OCI-LY7 (cell line): ENCODE measurements at regions not wholly inside any gene's neighbourhood (a gene's known extent, or its start where the extent isn't known, plus 50 kb on each side); places are given as distances from the start of the nearest gene placed in this dataset.

Experiments used
- EZH2phosphoT487 ChIP-seq: fragments of 200-600 bp; sonication (generic); IDR thresholded peaks from 2 replicates; pipeline ENCODE4 v1.6.1; 2018; ENCODE audit warnings: low read depth, borderline replicate concordance, mild to moderate bottlenecking, mixed run types, antibody characterized with exemption, low read length, moderate library complexity, mixed read lengths
- TF ChIP-seq, protein P1 (sequence below): fragments of 200-600 bp; sonication (generic); conservative IDR thresholded peaks from 2 replicates; pipeline ENCODE4 v1.5.1; 2014; ENCODE audit warnings: mild to moderate bottlenecking, antibody characterized with exemption, low read length, moderate library complexity, mixed read lengths

DNA sequence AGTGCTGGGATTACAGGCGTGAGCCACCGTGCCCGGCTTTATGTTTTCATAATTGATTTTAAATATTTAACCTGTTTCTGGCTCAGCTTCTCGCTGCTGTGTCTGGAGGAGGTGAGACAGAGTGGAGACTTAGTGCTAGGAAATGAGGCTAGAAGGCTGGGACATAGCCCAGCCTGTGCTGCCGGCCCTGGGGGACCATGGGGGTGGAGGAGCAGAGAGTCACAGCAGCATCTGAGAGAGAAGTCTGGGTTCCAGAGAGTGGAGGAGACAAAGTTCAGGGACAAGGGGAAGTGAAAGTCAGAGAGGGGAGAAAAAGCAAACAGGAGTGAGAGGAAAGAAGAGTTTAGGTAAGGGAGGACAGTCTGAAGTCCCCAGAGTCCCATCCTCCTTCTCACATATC lies 71.9 kb downstream of the LHX9 start:
- TF ChIP-seq, protein P1, sequence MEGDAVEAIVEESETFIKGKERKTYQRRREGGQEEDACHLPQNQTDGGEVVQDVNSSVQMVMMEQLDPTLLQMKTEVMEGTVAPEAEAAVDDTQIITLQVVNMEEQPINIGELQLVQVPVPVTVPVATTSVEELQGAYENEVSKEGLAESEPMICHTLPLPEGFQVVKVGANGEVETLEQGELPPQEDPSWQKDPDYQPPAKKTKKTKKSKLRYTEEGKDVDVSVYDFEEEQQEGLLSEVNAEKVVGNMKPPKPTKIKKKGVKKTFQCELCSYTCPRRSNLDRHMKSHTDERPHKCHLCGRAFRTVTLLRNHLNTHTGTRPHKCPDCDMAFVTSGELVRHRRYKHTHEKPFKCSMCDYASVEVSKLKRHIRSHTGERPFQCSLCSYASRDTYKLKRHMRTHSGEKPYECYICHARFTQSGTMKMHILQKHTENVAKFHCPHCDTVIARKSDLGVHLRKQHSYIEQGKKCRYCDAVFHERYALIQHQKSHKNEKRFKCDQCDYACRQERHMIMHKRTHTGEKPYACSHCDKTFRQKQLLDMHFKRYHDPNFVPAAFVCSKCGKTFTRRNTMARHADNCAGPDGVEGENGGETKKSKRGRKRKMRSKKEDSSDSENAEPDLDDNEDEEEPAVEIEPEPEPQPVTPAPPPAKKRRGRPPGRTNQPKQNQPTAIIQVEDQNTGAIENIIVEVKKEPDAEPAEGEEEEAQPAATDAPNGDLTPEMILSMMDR = no peak
- TF ChIP-seq EZH2phosphoT487 = no peak
